B cell (primary cell): ENCODE measurements at regions not wholly inside any gene's neighbourhood (a gene's known extent, or its start where the extent isn't known, plus 50 kb on each side); places are given as distances from the start of the nearest gene placed in this dataset.
A peak's percentile ranks its signal among the peaks of the same experiment; 100 is the strongest.

Source experiments
- ATAC-seq: fragments of 200-7000 bp; cut with Tn5 transposase; one replicate; pipeline ENCODE4 v1.10.0; 2021; ENCODE audit warnings: low read depth, mild to moderate bottlenecking, moderate number of reproducible peaks, moderate library complexity
- CTCF ChIA-PET: fragments of 350-600 bp; sonication (Branson Sonifier 250); formaldehyde crosslinking; loops from one replicate; lab custom pipeline; 2021; ENCODE audit warnings: antibody characterized with exemption, inconsistent platforms; lab: Charles Lee
- POLR2A ChIA-PET: fragments of 350-600 bp; sonication (Branson Sonifier 250); formaldehyde crosslinking; loops from one replicate; lab custom pipeline; 2021; ENCODE audit warnings: antibody characterized with exemption; lab: Charles Lee
- DNase-seq: peaks from one replicate; pipeline ENCODE4 v3.0.0; 2013
- H2AFZ ChIP-seq: 2 replicates; pipeline ENCODE4 v1.6.1; 2012; ENCODE audit warnings: mild to moderate bottlenecking, low read depth, low read length; ENCODE audit not compliant: insufficient read depth, poor library complexity, severe bottlenecking
- H3K27ac ChIP-seq, 2 donors: 1 replicate in 1 of 2; 2 replicates in 1 of 2; pipeline ENCODE4 v1.5.1; 2012 to 2013; ENCODE audit warnings: low read length in 2 of 2, mild to moderate bottlenecking in 2 of 2, moderate library complexity in 1 of 2
- H3K27me3 ChIP-seq, 4 experiments: fragments of 200-600 bp in 1 of 4; sonication (generic) in 1 of 4; replicated peaks in 1 of 4; 1 replicate in 2 of 4; 2 replicates in 2 of 4; pipeline versions ENCODE4 v1.6.1 to v1.7.0; 2013 to 2016; ENCODE audit warnings: low read length in 3 of 4, mild to moderate bottlenecking in 2 of 4, mixed read lengths in 1 of 4, moderate library complexity in 1 of 4; ENCODE audit not compliant: insufficient read depth in 4 of 4, control insufficient read depth in 3 of 4; ENCODE audit errors: control extremely low read depth in 1 of 4
- H3K36me3 ChIP-seq, 2 experiments: replicated peaks in 1 of 2; 1 replicate in 1 of 2; 2 replicates in 1 of 2; pipeline versions ENCODE4 v1.6.1 to v1.7.1; 2013; ENCODE audit warnings: low read length in 1 of 2; ENCODE audit not compliant: insufficient read depth in 2 of 2, control insufficient read depth in 1 of 2; ENCODE audit errors: control extremely low read depth in 1 of 2, extremely low read depth in 1 of 2
- H3K4me1 ChIP-seq, 2 donors: fragments of 200-600 bp in 1 of 2; sonication (generic) in 1 of 2; 1 replicate in 1 of 2; 2 replicates in 1 of 2; pipeline versions ENCODE4 v1.5.1 to v1.6.1; 2013 to 2017; ENCODE audit warnings: low read length in 2 of 2; ENCODE audit not compliant: control insufficient read depth in 2 of 2, insufficient read depth in 2 of 2
- H3K4me2 ChIP-seq: replicated peaks from 2 replicates; pipeline ENCODE3; 2012; ENCODE audit warnings: mild to moderate bottlenecking, low read depth, low read length; ENCODE audit not compliant: poor library complexity, severe bottlenecking
- H3K4me3 ChIP-seq, 5 experiments: fragments of 200-600 bp in 1 of 5; sonication (generic) in 1 of 5; 1 replicate in 3 of 5; 2 replicates in 2 of 5; pipeline versions ENCODE4 v1.5.1 to v1.7.0; 2011 to 2016; ENCODE audit warnings: low read length in 4 of 5, mild to moderate bottlenecking in 4 of 5, low read depth in 2 of 5, control low read depth in 1 of 5, moderate library complexity in 1 of 5; ENCODE audit not compliant: insufficient read depth in 1 of 5; ENCODE audit errors: control extremely low read depth in 1 of 5, extremely low read depth in 1 of 5
- H3K79me2 ChIP-seq: fragments of 200-600 bp; sonication (generic); one replicate; pipeline ENCODE4 v1.6.0; 2016; ENCODE audit warnings: low read length; ENCODE audit not compliant: control insufficient read depth, insufficient read depth
- H3K9ac ChIP-seq: fragments of 200-600 bp; sonication (generic); 2 replicates; pipeline ENCODE4 v1.6.1; 2017; ENCODE audit warnings: mild to moderate bottlenecking, low read length, moderate library complexity
- H3K9me3 ChIP-seq, 3 donors: one replicate each; pipeline versions ENCODE4 v1.6.1 to v1.7.1; 2013; ENCODE audit warnings: low read length in 2 of 3; ENCODE audit not compliant: control insufficient read depth in 2 of 3, insufficient read depth in 1 of 3; ENCODE audit errors: control extremely low read depth in 1 of 3
- H4K20me1 ChIP-seq: 2 replicates; pipeline ENCODE4 v1.6.0; 2012; ENCODE audit warnings: mild to moderate bottlenecking, low read length; ENCODE audit not compliant: insufficient read depth, control insufficient read depth, poor library complexity, severe bottlenecking
- H3K27ac Mint-ChIP-seq: one replicate; pipeline ENCODE4 v1.8.0; 2021; ENCODE audit warnings: mixed read lengths
- H3K27me3 Mint-ChIP-seq: one replicate; pipeline ENCODE4 v1.8.0; 2021; ENCODE audit warnings: mixed read lengths
- H3K4me1 Mint-ChIP-seq: one replicate; pipeline ENCODE4 v1.8.0; 2021; ENCODE audit warnings: mixed read lengths
- H3K4me3 Mint-ChIP-seq: one replicate; pipeline ENCODE4 v1.8.0; 2021; ENCODE audit warnings: mixed read lengths
- H3K9me3 Mint-ChIP-seq: one replicate; pipeline ENCODE4 v1.8.0; 2022; ENCODE audit warnings: mixed read lengths; ENCODE audit not compliant: insufficient read depth
- EZH2 ChIP-seq: IDR thresholded peaks from 2 replicates; pipeline ENCODE4 v1.6.1; 2012; ENCODE audit warnings: borderline replicate concordance, low read depth, mild to moderate bottlenecking, moderate library complexity, low read length; ENCODE audit not compliant: insufficient read depth, poor library complexity, severe bottlenecking
- WGBS: methylation state at CpG from one replicate; pipeline ENCODE4 v1.1.5; 2013; ENCODE audit warnings: missing lambda C conversion rate; ENCODE audit not compliant: insufficient coverage; 5-methylcytosine and 5-hydroxymethylcytosine counted together
- intact Hi-C: fragments of 100-400 bp; cut with micrococcal nuclease; formaldehyde crosslinking; loops from one replicate; pipeline ENCODE4 v1.10.0; 2022
- TF ChIP-seq, protein P1 (sequence below): fragments of 200-600 bp; IDR thresholded peaks from one replicate; pipeline ENCODE4 v1.8.0; 2022; ENCODE audit warnings: antibody characterized with exemption, mild to moderate bottlenecking

GRCh38 chr9:89655990-89656657 lies 51.3 kb downstream of the GADD45G start:
- intact Hi-C loops = no loop called here
- CTCF ChIA-PET = no interaction called here
- Histone ChIP-seq H3K4me1 (peaks cover 7 to 14% of the 10 kb centered on the region in 2 donors), H3K27ac (no peak overlapping the region), H4K20me1 (no peaks in the 10 kb centered on the region), H3K9ac (no peak overlapping the region), H3K79me2 (no peaks in the 10 kb centered on the region), H2AFZ (no peak overlapping the region), H3K9me3 (peaks cover 0 to 9% (median 0%) of the 10 kb centered on the region in 3 donors), H3K27me3 (no peaks in the 10 kb centered on the region), H3K4me2 (peak overlapping the region; percentile 17), H3K4me3 (no peak overlapping the region), H3K36me3 (no peaks in the 10 kb centered on the region)
- Mint-ChIP-seq H3K9me3 (no peaks in the 10 kb centered on the region), H3K27me3 (peaks cover 6% of the 10 kb centered on the region), H3K27ac (no peak overlapping the region), H3K4me3 (no peak overlapping the region), H3K4me1 (peaks cover 14% of the 10 kb centered on the region)
- POLR2A ChIA-PET = no interaction called here
- ATAC-seq (no peak), DNase-seq (no peak)
- WGBS = 69% methylated on average over 17 of the region's 18 CpGs
- TF ChIP-seq EZH2 = no peak
- TF ChIP-seq, protein P1, sequence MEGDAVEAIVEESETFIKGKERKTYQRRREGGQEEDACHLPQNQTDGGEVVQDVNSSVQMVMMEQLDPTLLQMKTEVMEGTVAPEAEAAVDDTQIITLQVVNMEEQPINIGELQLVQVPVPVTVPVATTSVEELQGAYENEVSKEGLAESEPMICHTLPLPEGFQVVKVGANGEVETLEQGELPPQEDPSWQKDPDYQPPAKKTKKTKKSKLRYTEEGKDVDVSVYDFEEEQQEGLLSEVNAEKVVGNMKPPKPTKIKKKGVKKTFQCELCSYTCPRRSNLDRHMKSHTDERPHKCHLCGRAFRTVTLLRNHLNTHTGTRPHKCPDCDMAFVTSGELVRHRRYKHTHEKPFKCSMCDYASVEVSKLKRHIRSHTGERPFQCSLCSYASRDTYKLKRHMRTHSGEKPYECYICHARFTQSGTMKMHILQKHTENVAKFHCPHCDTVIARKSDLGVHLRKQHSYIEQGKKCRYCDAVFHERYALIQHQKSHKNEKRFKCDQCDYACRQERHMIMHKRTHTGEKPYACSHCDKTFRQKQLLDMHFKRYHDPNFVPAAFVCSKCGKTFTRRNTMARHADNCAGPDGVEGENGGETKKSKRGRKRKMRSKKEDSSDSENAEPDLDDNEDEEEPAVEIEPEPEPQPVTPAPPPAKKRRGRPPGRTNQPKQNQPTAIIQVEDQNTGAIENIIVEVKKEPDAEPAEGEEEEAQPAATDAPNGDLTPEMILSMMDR = no peak

DNA sequence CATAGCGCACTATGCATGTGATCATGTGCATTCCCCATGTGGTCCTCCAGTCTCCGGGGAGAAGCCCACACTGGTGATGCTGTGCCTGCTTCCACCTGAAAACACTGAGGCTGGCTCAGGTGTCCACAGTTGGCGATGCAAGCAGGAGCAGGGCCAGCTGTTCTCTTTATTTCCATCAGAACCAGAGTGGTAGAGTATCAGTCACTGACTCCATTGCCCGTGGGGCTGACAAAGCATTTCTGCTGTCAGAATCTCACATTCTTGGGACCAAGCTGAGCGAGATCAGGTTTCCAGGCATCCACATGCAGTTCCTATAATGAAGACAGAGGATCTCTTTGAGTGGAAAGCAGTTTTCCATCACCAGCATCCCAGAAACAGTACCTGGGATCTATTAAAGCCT lies 52.5 kb downstream of the GADD45G start:
- no peak overlapping the region for H2AFZ ChIP-seq
- no peak overlapping the region for H3K4me2 ChIP-seq
- Mint-ChIP-seq H3K4me1 (peaks cover 14% of the 10 kb centered on the region), H3K4me3 (no peak overlapping the region), H3K27me3 (peaks cover 9% of the 10 kb centered on the region), H3K9me3 (no peaks in the 10 kb centered on the region), H3K27ac (no peak overlapping the region)
- H4K20me1 ChIP-seq = no peaks in the 10 kb centered on the region
- TF ChIP-seq, protein P1 = no peak
- TF ChIP-seq EZH2 = no peak
- ChIA-PET POLR2A (no interaction called here), CTCF (interaction anchor here (0.7 kb wide), 1 partner anchor 44 kb away, joined by 3 read pairs; no protein-coding TSS in a partner anchor)
- H3K4me1 ChIP-seq = peaks cover 7 to 14% of the 10 kb centered on the region in 2 donors
- H3K4me3 ChIP-seq = no peak overlapping the region
- intact Hi-C loops = no loop called here
- H3K36me3 ChIP-seq = no peaks in the 10 kb centered on the region
- peaks cover 0 to 7% (median 0%) of the 10 kb centered on the region in 4 experiments for H3K27me3 ChIP-seq
- 96% methylated on average over 4 of the region's 5 CpGs for WGBS
- ATAC-seq (no peak), DNase-seq (no peak)
- H3K9me3 ChIP-seq = peaks cover 0 to 9% (median 0%) of the 10 kb centered on the region in 3 donors
- no peaks in the 10 kb centered on the region for H3K79me2 ChIP-seq
- H3K9ac ChIP-seq = no peak overlapping the region
- no peak overlapping the region for H3K27ac ChIP-seq
